Epithelial cell of proximal tubule (primary cell): ENCODE measurements at regions not wholly inside any gene's neighbourhood (a gene's known extent, or its start where the extent isn't known, plus 50 kb on each side); places are given as distances from the start of the nearest gene placed in this dataset.

Experiments used
- DNase-seq: peaks from one replicate; pipeline ENCODE4 v3.0.0-alpha.2; 2011; ENCODE audit warnings: low read depth
- H3K4me3 ChIP-seq: 2 replicates; pipeline ENCODE4 v1.5.1; 2011; ENCODE audit warnings: low read depth, mild to moderate bottlenecking, low read length
- CTCF ChIP-seq: conservative IDR thresholded peaks from 2 replicates; pipeline ENCODE4 v1.5.1; 2012; ENCODE audit warnings: low read depth, mild to moderate bottlenecking, low read length

- DNase-seq = no peak
- TF ChIP-seq CTCF = no peak
- H3K4me3 ChIP-seq = no peak overlapping the region
These were observed 404.1 kb downstream of the ZIC1 start for GRCh38 chr3:147813256-147813655.

- DNase-seq = peak; percentile 19
- H3K4me3 ChIP-seq = no peak overlapping the region
- no peak for TF ChIP-seq CTCF
These were observed 407.6 kb downstream of the ZIC1 start for GRCh38 chr3:147816752-147817151.

- H3K4me3 ChIP-seq = no peak overlapping the region
- TF ChIP-seq CTCF = no peak
- no peak for DNase-seq
These were observed 423.4 kb downstream of the ZIC1 start for GRCh38 chr3:147832611-147833010.

GRCh38 chr3:147836330-147836729 is 427.2 kb downstream of the ZIC1 start:
- no peak overlapping the region for H3K4me3 ChIP-seq
- no peak for TF ChIP-seq CTCF
- no peak for DNase-seq

GRCh38 chr3:147838652-147839051 is 429.5 kb downstream of the ZIC1 start:
- no peak for DNase-seq
- peak; percentile 71 for TF ChIP-seq CTCF
- no peak overlapping the region for H3K4me3 ChIP-seq

- no peak for DNase-seq
- no peak for TF ChIP-seq CTCF
- no peak overlapping the region for H3K4me3 ChIP-seq
These were observed 434.2 kb downstream of the ZIC1 start for GRCh38 chr3:147843331-147843730.

GRCh38 chr3:147846293-147846692 is 437.1 kb downstream of the ZIC1 start:
- no peak for DNase-seq
- TF ChIP-seq CTCF = no peak

More at GRCh38 chr3:147846293-147846692, 437.1 kb downstream of the ZIC1 start:
- H3K4me3 ChIP-seq = no peak overlapping the region
